Stimulated activated CD8-positive, alpha-beta memory T cell treated with anti-CD3 and anti-CD28 coated beads, Interleukin-15, amount 100 ng/mL, for 48 hours (primary cell): ENCODE measurements at regions not wholly inside any gene's neighbourhood (a gene's known extent, or its start where the extent isn't known, plus 50 kb on each side); places are given as distances from the start of the nearest gene placed in this dataset.

Experiments
- DNase-seq, 2 donors: peaks; one replicate each; pipeline ENCODE4 v3.0.0-alpha.2; 2020; ENCODE audit warnings: low read depth in 2 of 2

DNA sequence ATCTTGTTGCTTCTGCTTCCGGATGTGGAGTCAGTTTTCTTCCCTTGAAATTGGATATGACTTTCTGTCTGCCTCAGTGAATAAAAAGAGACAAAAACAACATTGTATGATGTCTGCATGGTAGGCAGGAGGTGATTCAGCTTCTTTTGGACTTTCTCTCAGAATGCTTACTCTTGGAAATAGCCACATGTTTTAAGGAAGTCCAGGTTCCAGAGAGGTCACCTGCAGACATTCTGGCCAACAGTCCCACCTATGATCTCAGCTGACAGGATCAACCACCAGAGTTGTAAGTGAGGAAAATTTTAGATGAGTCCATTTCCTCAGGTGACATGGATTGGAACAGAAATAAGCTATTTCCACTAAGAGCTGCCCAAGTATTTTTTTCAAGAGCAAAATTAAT is 508.7 kb upstream of the FAM98A start:
- no peak for DNase-seq

GRCh38 chr2:34105006-34105767 is 506.1 kb upstream of the FAM98A start:
- DNase-seq = no peak

DNA sequence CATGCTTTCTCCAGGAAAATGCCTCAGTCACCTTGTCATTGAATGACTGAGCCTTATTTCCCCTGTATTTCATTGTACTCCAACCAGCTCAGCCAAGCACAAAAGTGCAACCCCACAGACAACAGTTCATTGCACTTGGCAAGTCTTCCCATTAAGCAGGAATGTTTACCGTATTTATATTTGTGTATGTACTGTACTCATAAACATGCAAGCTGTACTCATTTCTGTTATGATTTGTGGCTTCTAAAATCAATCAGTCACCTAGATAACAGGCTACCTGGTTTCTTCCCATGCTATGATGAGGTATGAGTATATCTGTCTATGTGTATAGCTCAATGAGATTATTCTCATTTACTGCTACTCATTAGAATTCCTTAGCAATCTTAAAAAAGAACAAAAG is 505.5 kb upstream of the FAM98A start:
- DNase-seq = no peak

DNA sequence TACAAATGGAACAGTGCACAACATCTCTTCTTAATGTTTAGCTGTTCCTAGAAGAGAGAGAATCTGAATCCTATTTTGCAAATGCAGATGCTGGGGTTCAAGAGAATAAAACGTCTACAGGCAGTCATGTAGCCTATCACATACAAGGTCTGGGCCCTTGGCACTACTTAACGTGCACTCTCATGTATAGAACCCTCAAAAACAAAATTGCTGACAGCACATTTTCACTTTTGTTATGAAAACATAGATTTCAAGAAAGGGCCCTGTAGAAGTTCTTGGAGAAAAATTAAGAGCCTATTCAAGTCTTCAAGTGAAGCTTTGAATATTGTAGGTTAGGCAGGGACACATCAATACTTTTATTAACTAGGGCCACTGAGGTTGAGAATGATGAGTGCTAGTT is 504.3 kb upstream of the FAM98A start:
- no peak for DNase-seq

GRCh38 chr2:34102339-34102738 is 503.2 kb upstream of the FAM98A start:
- no peak for DNase-seq

DNA sequence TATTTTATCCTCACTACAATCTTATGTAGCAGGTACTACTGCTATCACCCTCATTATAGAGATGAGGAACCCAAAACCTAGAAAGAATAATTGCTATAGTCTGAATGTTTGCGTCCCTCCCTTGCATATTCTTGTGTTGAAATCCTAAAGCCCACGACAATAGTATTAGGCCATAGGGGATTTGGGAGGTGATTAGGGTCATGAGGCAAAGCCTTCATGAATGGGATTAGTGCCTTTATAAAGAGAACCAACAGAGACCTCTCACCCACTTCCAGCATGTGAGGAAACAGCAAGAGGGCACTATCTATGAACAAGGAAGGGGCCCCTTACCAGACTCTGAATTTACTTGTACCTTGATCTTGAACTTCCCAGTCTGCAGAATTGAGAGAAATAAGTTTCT is 500.3 kb upstream of the FAM98A start:
- DNase-seq = no peak

GRCh38 chr2:34098256-34098655 is 499.2 kb upstream of the FAM98A start:
- no peak for DNase-seq

- no peak for DNase-seq
These were observed 497.6 kb upstream of the FAM98A start for GRCh38 chr2:34096562-34097171.

DNA sequence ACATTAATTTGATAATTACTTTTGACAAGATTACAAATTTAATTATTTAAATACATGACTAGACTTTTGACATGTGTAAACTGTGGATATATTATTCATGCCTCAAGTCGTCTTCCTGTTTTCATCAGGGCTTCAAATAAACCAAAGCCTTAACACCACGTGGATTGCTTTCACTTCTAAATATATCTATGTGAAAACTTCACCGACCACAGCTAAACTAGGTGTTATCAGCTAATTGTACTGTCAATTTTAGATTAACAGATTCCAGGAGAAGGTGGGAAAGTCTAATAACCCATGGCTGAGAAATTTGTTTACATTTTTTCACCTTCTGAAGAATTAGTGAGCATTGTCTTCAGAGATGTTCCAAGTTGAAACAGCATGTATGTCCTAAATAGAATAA is 494.7 kb upstream of the FAM98A start:
- no peak for DNase-seq

- no peak for DNase-seq
These were observed 471.1 kb upstream of the FAM98A start for GRCh38 chr2:34070196-34070595.

- DNase-seq = no peak
These were observed 470.5 kb upstream of the FAM98A start for GRCh38 chr2:34069604-34070003.

- DNase-seq = no peak
These were observed 451.3 kb upstream of the FAM98A start for GRCh38 chr2:34050413-34050812.

- no peak for DNase-seq
These were observed 446.1 kb upstream of the FAM98A start for GRCh38 chr2:34045101-34045655.

- no peak for DNase-seq
These were observed 438.8 kb upstream of the FAM98A start for GRCh38 chr2:34037886-34038285.

GRCh38 chr2:34037157-34037556 is 438.1 kb upstream of the FAM98A start:
- DNase-seq = no peak

DNA sequence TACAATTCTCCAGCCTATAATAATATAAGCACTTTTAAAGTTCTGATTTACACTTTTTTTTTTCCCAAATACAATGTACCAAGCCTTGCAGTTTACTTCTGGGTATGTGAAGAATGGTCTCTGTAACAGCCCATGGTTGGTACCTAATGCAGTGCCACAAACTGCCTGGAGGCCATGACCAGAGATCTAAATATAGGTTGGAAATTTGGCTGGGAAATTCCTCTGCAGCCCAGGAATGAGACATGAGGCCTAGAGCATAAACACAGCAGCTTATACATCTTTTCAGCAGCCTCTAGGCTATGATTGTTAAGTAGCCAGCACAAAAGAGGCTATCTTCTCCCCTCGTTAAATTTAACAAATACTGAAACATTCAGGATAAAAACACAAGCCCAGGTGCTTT is 432.0 kb upstream of the FAM98A start:
- no peak for DNase-seq

GRCh38 chr2:34030273-34030672 is 431.2 kb upstream of the FAM98A start:
- DNase-seq = no peak

GRCh38 chr2:34029073-34029472 is 430.0 kb upstream of the FAM98A start:
- no peak for DNase-seq

DNA sequence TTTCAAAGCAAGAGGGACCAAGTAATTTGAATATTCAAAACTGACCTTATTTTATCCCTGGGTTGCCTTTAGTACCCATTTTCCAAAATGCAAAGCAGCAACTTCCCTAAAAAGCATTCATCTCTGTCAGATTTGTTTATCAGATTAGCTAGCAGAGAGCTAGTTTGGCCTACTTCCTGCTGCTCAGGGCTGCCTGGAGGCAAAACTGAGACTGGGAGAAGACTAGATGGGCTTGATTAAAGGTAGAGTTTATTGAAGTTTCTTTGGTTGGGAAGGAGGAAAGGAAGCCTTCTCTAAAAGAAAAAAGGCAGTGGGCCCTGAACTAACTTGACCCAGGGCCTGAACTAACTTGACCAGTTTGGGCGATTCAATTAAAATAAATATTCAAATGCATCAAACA is 426.1 kb upstream of the FAM98A start:
- DNase-seq = no peak

- no peak for DNase-seq
These were observed 413.7 kb upstream of the FAM98A start for GRCh38 chr2:34012715-34013302.

DNA sequence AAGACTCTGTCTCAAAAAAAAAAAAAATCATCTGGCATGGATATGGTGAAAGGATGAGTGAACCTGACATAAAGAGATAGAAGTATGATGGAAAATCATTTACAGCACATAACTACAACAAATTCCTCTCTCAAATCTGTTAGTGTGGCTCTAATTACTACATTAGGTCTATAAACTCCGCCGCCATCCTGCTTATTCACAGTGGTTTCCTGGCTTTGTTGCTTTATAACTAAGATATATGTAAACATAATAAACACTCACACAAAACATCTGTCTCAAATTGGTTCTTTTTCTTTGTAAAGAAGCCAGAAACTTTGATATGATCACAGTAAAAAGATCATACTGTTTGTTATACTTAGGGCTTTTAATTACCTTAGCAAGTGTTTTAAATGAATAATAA is 412.6 kb upstream of the FAM98A start:
- DNase-seq = no peak

DNA sequence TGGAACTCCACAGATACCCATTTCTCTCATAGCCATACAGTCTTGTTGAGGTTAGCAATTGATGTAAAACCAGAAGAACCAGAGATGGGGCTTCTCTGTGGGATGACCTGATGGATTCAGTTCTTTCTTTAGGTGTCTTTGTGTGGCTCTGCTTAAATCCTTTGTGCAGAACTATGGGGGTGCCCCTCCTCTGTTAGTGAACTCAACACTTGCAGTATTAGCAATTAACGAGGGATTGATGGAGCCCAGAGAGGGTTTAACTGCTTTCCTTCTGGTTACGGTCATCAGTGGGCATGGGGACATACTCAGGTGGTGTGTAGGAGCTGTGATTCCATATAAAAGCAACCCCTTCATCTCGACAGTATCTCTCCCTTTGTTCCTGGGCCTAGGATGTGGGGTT is 406.8 kb upstream of the FAM98A start:
- no peak for DNase-seq

DNA sequence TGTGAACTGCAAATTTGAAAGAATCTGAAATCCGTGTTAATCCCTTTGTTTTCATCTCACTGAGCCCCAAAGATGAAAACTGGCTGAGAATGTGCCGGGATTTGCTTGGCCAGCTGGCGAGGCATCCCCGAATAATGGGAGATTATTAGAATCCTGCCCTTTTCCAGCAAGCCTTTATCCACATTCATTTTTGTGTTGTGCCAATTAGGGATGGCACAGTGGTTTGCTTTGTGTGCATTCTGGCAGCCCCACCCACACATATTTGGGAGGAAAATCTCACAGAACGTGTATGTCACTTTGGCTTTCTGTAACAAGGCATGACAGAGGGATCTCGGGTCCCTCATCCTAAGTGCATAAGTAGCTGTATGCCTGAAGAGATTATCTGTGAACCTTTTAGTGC is 405.8 kb upstream of the FAM98A start:
- no peak for DNase-seq
